ENCODE measurements at regions not wholly inside any gene's neighbourhood (a gene's known extent, or its start where the extent isn't known, plus 50 kb on each side); places are given as distances from the start of the nearest gene placed in this dataset.

DNA sequence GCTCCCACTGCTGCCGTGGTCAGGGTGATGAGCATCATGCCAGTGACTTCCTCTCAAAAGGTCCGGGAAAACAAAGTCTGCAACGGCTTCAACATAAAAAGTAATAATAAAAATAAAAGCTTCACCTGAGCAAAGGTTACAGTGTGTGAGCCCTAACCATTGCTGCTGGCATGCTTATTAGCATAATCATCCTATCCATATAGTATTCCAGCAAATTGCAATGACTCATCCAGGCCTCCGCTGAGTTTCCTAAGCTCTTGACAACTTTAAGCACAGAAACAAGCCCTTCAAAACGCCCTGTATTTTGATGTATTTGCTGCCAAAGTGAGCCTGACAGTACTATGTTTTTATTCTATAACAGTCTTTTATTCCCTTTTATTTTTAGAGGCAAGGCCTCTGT is 100.5 kb downstream of the AASDH start:
- no peak for DNase-seq

DNA sequence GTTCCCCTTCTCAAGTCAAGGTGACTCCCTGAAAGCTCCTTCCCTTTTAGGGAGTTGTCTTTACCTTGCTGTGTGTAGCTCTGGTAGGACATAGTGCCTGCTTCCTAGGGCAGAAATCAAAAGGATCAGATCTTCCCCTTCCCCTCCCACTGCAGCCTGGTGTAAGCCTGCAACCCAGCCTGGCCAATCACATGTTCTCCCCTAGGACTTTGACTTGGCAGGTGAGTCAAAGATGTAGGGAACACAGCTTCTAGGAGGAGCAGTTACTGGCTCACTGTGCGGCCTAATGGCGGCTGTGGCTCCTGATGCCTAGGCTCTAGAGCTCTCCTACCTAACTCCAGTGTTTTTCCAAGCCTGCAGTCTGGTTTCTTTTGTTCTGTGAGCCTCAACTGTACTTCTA is 103.9 kb downstream of the AASDH start:
- DNase-seq = no peak

- DNase-seq = no peak
These were observed 105.3 kb downstream of the AASDH start for GRCh38 chr4:56282004-56282403.

GRCh38 chr4:56276547-56276946 is 110.7 kb downstream of the AASDH start:
- DNase-seq = no peak

GRCh38 chr4:56273391-56273790 is 113.9 kb downstream of the AASDH start:
- no peak for DNase-seq

DNA sequence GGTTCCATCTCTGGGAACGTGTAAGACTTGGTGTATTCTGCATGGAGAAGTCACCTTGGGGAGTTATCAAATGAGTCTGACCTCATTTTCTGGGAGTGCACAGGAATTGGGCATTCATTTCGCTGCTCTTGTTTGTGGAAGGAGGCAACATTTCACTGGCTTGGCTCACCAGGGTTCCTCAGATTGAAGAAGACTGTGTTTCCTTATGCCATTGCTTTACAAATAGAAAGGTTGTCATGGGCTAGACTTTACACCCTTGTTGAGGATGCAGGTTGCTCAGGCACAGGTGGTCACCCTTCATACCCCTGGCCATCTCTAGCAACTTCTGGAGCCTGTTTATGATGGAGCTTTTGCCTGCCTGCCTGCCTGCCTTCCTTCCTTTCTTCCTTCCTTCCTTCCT is 114.4 kb downstream of the AASDH start:
- no peak for DNase-seq

DNA sequence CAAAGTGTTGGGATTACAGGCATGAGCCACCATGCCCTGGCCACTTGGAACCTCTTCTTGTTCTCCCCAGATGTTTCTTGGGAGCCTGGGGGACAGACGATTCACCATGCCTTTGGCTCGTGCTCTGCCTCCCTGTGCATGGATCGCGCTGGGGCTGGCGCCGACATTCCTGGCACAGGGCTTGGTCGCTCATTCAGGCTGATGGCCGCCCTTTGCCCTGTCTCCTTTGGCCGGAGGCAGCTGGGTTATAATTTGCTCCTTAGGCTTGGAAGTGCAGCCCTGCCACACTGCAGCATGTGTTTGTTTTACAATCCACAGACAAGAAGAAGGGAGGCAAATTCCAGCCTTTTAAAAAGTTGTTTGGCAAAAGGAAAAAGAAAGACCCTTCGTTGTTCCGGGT is 115.3 kb downstream of the AASDH start:
- DNase-seq = no peak

DNA sequence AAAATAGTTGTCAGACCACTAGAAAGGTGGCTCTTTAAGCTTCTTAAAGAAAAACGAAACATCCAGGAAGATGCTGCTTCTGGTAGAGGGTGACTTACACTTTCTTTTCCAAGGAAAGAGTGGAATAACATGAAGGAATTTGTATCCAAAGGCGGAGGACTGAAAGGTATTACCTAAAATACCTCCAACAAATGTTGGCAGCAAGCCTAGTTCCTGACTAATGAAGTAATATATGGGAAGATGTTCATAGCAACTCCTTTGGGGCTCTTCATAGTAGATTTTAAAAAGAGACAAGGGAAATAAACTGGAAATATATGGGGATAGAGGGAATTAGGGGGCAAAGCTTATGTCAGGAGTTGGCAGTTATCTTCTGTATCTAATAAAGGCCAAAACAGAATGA is 116.2 kb downstream of the AASDH start:
- DNase-seq = no peak

GRCh38 chr4:56267558-56267957 is 119.7 kb downstream of the AASDH start:
- DNase-seq = no peak

DNA sequence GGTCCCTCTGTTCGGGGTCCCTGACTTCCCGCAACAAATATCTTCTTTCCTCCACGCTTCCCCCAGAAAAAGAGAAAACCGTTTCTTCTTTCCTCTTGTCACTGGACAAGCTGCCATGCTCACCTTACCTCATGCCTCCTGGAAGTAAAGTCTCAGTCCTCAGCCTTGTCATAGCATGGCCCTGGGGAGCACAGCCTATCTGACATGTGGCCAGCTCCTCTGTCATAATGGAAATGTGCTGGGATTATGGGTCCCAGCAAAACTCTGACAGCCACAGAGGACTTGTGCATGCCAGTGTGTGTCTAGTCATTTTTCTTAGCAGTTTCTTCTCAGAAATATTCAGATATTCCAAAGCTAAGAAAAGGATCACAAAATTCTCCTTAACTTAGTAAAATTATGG is 122.4 kb downstream of the AASDH start:
- no peak for DNase-seq

DNA sequence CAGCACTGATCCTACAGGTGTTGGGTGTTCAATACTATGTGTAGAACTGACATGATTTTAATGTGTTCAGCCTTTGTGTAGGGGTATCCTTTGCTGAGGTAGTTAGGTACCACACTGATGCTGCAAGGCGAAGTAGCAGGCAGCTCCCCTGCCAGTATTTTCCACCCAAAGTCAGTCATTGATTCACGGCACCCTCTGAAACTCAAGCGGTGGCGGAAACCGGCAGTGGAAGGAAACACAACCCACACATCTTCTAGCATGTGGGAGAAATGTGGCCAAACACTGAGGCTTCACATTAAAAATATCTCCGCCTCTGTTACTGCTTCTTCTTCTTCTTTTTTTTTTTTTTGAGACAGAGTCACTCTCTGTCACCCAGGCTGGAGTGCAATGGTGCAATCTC is 126.3 kb downstream of the AASDH start:
- no peak for DNase-seq

- DNase-seq = no peak
These were observed 127.0 kb downstream of the AASDH start for GRCh38 chr4:56260320-56260719.

DNA sequence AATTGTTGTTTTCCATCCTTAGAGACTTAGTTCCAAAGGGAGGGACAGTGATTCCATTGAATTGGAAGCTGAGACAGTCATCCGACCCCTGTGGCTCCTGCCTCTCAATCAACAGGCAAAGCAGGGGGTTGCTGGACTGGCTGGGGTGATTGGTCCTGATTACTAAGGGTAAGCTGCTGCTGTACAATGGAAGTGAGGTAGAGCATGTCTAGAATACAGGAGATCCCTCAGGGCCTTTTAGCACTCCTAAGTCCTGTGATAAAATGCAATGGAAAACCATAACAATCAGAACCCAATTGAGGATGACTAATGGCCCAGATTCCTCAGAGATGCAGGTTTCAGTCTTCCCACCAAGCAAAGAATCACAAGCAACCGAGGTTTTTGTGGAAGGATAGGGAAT is 127.6 kb downstream of the AASDH start:
- no peak for DNase-seq

- no peak for DNase-seq
These were observed 131.5 kb downstream of the AASDH start for GRCh38 chr4:56255820-56256219.

GRCh38 chr4:56253666-56254305 is 133.5 kb downstream of the AASDH start:
- no peak for DNase-seq

- DNase-seq = no peak
These were observed 134.6 kb downstream of the AASDH start for GRCh38 chr4:56252561-56253152.

DNA sequence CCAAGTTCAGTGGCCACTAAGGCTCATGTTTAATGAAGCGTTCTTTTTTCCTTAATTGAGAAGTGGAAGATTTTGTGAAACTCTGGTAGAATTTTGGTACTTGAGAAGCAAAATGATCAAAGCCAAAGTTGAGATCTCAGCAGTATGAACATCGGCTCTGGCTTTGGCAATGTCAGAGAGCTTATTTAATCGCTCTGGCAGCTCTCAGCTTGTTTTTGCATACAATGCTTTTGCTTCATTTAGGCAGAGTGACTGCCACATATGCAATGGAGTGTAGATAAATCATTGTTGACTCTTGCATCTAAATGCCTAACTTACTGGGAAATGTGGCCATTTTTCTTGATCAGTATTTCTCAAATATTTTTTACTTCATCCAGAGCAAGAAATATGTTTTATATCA is 135.7 kb downstream of the AASDH start:
- DNase-seq = no peak

DNA sequence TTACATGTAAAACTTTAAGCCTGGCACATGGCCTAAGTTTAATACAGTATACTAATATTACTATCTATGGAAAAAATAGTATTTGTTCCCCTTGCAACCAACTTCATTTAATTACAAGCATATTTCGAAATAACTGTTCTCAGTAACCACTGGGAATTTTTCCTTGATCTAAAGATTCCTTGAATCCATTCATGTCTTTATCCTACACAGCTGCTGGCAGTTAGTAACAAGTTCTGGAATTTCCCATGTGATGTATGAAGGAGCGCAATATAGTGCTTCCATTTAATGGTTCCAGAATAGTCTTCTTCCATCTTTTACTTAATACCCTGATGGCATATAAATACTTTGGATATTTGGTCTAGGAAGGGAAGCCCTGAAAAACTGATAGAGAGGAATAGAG is 136.5 kb downstream of the AASDH start:
- no peak for DNase-seq

DNA sequence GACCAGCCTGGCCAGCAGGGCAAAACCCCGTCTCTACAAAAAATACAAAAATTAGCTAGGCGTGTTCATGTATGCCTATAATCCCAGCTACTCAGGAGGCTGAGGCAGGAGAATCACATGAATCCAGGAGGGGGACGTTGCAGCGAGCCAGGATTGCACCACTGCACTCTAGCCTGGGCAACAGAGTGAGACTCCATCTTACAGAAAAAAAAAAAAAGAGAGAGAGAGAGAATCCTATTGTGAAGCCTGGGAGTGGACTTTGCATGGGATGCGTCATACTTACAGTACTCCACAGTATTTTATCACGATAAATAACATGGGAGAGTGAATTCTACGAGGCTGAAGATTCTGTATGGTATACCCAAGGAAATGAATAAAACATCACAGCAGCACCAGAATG is 139.6 kb downstream of the AASDH start:
- no peak for DNase-seq

- no peak for DNase-seq
These were observed 141.1 kb downstream of the AASDH start for GRCh38 chr4:56246233-56246610.

- DNase-seq = no peak
These were observed 141.6 kb downstream of the AASDH start for GRCh38 chr4:56245547-56246232.

GRCh38 chr4:56244681-56245080 is 142.6 kb downstream of the AASDH start:
- DNase-seq = no peak

DNA sequence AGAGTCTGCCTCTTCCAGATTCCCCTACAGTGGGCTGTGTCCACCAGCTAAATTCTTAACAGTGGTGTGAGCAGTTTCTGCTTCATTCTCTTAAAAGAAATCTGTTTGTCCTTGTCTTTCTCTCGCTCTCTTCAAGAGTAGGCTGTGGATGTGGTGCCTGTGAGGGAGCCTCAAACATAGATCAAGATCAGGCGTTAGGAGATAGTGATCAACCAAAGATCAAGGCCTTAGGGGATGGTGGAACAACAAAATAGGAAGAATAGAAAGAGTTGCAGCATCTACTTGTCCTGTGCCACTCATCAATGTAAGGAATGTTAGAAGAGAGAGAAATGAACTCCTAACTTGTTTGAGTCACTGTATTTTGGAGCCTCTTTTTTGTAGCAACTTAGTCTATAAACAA is 144.2 kb downstream of the AASDH start:
- no peak for DNase-seq

DNA sequence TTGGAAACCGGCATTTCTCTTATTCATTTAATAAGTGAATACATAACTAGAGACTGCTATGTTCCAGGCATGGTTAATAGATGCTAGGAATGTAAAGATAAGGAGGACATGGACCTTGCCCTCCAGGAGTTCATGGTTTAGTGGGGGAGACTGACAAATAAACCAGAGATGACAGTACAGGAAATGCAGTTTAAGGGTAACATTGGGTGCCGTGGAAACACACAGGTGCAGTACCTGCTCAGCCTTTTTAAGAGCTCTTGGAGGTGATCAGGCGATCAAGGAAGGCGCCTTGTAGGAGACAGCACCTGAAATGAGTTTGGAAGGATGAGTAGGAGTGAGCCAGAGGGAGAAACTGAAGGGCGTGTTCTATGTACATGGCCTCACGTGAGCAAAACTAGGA is 145.8 kb downstream of the AASDH start:
- DNase-seq = no peak
